GM18867 (cell line): ENCODE measurements at regions not wholly inside any gene's neighbourhood (a gene's known extent, or its start where the extent isn't known, plus 50 kb on each side); places are given as distances from the start of the nearest gene placed in this dataset.

Source experiments
- ATAC-seq: cut with Tn5 transposase; IDR thresholded peaks from one replicate; pipeline ENCODE4 v1.9.1; 2021; ENCODE audit warnings: mild to moderate bottlenecking, moderate library complexity; ENCODE audit not compliant: unreplicated experiment

GRCh38 chr12:89977405-89978085, 268.9 kb upstream of the ATP2B1 start:
- ATAC-seq = no peak

GRCh38 chr12:89976866-89977265, 268.2 kb upstream of the ATP2B1 start:
- no peak for ATAC-seq

GRCh38 chr12:89975574-89975973, 266.9 kb upstream of the ATP2B1 start:
- ATAC-seq = no peak

DNA sequence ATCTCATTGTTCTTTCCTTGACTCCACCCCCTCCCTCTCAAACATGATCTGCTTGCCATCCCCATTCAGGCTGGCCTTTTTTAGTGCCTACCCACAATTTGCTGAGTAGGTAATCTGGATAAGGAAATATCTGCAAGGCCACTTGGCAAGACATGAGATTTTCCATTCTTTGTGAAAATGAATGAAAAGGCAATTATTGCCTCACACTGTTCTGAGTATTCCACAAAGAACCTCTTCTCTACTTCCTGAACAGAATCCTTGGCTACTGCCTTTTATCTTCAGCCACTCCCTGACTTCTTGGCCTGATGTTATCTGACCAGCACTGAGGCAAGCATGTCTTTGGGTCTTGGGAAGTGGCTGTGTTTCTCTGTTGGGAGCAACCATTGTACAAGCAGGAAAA, 263.2 kb upstream of the ATP2B1 start:
- ATAC-seq = no peak

DNA sequence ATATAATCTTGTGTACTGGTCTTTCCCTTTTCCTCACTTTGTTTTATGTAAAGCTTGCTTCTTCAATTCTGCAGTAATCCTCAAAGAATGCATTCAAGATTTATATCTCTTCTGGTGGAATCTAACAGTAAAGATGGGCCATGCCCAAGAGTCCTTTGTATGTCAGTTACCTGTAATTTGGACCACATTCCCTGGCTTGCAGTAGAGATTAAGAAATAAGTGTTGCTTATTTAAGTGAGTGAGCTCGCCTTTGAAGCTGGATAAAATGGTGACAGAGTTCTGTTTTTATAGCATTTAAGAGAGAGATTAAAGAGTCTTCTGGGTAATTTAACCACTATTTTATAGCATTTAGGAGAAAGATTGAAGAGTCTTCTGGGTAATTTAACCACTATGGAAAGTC, 262.1 kb upstream of the ATP2B1 start:
- ATAC-seq = no peak

GRCh38 chr12:89969093-89969492, 260.5 kb upstream of the ATP2B1 start:
- ATAC-seq = no peak

DNA sequence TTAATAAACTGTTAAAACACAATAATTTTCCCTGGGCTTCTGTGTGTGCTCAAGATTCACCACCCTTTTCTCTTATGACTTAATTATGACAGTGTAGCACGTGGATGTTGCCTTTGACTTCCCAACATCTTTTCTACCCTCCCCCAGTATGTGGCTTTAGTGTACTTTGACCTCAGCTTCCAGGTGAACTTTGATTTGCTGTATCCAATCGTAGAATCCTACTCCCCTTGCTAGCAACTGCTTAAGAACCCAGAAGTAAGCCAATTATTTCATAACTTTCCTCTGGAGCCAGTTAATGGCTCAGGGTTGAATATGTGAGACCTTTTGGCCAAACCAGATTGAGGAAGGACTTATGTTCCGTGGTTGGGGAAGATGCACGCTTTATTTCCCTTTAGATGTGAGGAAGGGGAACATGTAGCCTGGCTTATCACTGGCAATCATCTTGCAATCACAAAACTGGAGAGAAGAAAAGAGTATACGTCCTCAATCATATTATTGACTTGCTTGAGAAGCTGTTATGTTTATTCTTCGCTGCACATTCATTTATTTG, 259.6 kb upstream of the ATP2B1 start:
- no peak for ATAC-seq

- no peak for ATAC-seq
Measured at GRCh38 chr12:89966495-89967240, 258.0 kb upstream of the ATP2B1 start.

DNA sequence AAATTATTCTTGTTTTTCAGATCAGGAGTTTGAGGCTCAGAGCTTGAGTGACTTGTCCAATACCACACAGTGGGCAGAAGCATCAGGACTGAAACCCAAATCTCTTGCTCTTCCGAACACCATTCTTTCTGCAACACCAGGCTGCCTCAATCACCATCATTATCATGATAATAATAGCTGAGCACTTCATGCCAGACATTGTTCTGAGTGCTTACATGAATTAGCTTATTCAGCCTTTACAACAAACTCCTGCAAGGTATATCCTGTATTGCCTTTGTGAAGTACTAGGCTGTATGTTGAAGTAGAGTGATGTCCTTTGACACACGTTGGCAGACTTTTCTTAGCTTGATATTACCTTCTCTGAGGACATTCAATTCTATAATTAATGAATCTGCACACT, 257.4 kb upstream of the ATP2B1 start:
- ATAC-seq = no peak

GRCh38 chr12:89962648-89963047, 254.0 kb upstream of the ATP2B1 start:
- ATAC-seq = no peak

- no peak for ATAC-seq
Measured at GRCh38 chr12:89960607-89961394, 252.2 kb upstream of the ATP2B1 start.

DNA sequence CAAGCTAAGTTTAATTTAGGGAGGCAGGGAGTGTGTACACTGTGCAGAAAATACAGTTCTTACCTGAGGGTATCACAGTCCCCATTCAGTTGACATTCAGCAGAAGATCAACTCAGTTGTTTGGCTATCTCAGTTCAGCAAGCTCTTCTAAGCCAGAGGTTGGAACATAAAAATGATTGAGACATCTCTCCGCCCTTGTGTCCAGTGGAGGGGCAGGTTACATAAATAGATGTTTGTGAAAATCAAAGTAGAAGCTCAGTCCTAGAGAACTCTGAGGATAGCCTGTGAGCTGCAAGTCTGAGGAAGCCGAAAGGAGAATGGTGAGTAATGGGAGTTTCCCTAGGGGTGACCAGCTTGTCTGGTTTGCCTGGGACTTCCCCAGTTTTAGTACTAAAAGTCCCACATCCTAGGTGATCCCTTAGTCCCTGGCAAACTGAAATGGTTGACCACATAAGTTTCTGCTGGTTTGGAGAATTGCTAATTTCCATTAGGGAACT, 251.4 kb upstream of the ATP2B1 start:
- peak; percentile 86 for ATAC-seq

DNA sequence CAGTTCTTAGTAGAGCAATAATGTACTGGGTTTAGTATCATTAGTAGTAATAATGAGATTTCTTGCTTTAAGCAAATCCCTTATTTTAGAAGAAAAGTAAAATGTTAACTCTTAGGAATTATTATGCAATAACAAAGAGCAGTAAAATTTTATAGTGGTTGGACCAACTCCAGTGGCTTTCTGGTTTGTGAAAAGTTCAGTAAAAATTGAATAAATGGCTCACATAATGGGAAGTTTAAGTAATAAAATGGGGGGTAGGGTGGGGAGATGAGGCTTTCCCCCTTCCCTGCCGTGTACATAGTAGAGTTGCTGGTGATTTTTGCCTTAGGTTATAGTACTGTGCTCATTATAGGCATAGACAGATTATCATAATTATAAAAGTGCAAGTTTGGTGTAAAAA, 250.5 kb upstream of the ATP2B1 start:
- no peak for ATAC-seq

DNA sequence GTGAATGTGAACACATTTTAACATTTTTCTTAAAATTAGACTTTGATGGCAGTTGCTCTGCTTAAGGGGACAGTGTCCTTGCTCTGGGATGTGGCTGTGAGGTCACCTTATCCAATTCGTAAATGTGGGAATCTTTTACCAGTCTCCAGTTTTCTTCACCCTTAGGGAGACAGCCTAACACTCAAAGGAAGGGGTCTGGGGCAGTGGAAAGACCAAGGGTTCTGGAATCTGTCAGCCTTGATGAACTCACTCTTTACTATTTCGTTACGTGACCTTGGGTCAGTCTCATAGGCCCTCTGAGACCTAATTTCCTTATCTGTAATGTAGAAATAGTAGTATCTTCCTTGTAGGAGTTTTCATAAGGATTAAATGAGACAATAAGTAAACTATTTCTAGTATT, 245.6 kb upstream of the ATP2B1 start:
- ATAC-seq = no peak

- ATAC-seq = no peak
Measured at GRCh38 chr12:89951694-89952060, 243.0 kb upstream of the ATP2B1 start.

DNA sequence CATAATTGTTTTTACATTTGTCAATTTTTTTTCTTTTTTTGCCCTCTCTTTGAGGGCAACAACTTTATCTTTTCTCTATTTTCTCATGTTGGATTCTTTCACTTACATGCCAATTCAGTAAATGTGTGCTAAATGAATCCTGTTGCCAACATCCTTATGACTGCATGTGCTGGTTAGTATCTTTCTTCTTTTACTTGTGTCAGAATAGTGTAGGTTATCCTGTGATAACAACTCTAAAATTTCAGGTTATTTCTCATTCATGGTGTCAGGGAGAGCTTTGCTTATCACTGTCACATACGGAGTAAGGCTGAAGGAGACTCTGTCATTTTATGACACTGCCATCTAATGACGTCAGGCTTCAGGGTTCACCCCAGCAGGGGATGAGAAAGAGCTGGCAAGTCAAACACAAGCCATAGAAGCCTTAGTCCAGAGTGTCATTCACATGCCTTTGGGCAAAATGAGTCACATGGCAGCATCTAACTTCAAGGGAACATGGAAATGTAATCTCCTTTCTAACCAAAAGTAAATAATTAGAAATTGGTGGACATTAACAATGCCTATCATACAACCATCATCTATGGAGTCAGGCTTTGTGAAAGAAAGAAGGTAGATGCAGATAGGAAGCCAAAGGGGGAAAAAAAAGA, 242.5 kb upstream of the ATP2B1 start:
- no peak for ATAC-seq

DNA sequence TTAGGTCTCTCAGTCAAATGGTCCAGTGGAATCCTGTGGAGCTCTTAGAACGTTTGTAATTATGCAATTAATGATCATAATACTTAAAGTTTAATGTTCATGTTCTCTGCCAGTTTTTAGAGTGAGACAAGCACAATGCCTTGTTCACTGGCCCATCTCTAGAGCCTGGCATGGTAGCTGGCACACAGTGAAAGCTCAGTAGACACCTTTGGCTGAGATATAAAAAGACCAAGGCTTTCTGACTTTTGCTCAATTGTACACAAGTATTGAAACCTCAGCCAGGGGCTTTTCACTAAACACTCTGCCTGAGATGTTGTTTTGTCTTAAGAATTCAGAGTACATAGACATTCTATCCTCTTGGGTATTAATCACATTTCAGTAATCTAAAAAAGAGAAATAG, 241.8 kb upstream of the ATP2B1 start:
- ATAC-seq = peak; percentile 49

GRCh38 chr12:89949457-89950195, 241.0 kb upstream of the ATP2B1 start:
- ATAC-seq = peak; percentile 95

GRCh38 chr12:89948271-89949175, 239.9 kb upstream of the ATP2B1 start:
- ATAC-seq = no peak
